Breast epithelium (tissue), 4 donors: ENCODE measurements at regions not wholly inside any gene's neighbourhood (a gene's known extent, or its start where the extent isn't known, plus 50 kb on each side); places are given as distances from the start of the nearest gene placed in this dataset.
A peak's percentile ranks its signal among the peaks of the same experiment; 100 is the strongest.

ENCODE experiments used
- DNase-seq, 2 donors: peaks; one replicate each; pipeline ENCODE4 v3.0.0-alpha.2; 2019; ENCODE audit warnings: low spot score in 2 of 2
- H3K27ac ChIP-seq, 2 donors: fragments of 200-600 bp; sonication (generic) in 1 of 2; one replicate each; pipeline ENCODE4 v1.5.1; 2016 to 2019; ENCODE audit warnings: mild to moderate bottlenecking in 1 of 2
- H3K27me3 ChIP-seq, 2 donors: fragments of 200-600 bp; sonication (generic) in 1 of 2; one replicate each; pipeline versions ENCODE4 v1.5.1 to v1.6.0; 2017 to 2019; ENCODE audit warnings: control low read depth in 1 of 2, mild to moderate bottlenecking in 1 of 2
- H3K36me3 ChIP-seq: fragments of 200-600 bp; one replicate; pipeline ENCODE4 v1.5.1; 2019
- H3K4me1 ChIP-seq, 2 donors: fragments of 200-600 bp; sonication (generic); one replicate each; pipeline ENCODE4 v1.5.1; 2016 to 2019; ENCODE audit warnings: control low read depth in 1 of 2
- H3K4me3 ChIP-seq, 3 donors: fragments of 200-600 bp; sonication (generic); 1 replicate in 2 of 3; 2 replicates in 1 of 3; pipeline ENCODE4 v1.5.1; 2016 to 2019; ENCODE audit warnings: mild to moderate bottlenecking in 3 of 3, moderate library complexity in 2 of 3
- H3K9me3 ChIP-seq, 2 donors: fragments of 200-600 bp; sonication (generic) in 1 of 2; one replicate each; pipeline ENCODE4 v1.5.1; 2016 to 2019; ENCODE audit warnings: control low read depth in 1 of 2
- POLR2A ChIP-seq: fragments of 450-650 bp; IDR thresholded peaks from one replicate; pipeline ENCODE4 v1.6.1; 2016; ENCODE audit warnings: antibody characterized with exemption, mild to moderate bottlenecking, moderate library complexity
- POLR2AphosphoS5 ChIP-seq, 3 donors: sonication (generic); formaldehyde crosslinking; IDR thresholded peaks; one replicate each; pipeline ENCODE4 v1.6.1; 2017; ENCODE audit warnings: antibody characterized with exemption in 3 of 3
- intact Hi-C: fragments of 100-400 bp; cut with DNase I; formaldehyde crosslinking; loops from one replicate; pipeline ENCODE4 v1.15.1; 2023; ENCODE audit warnings: low total_unique reads
- TF ChIP-seq, protein P1 (sequence below), 3 donors: fragments of 450-650 bp; IDR thresholded peaks; one replicate each; pipeline ENCODE4 v1.5.1; 2016 to 2017; ENCODE audit warnings: antibody characterized with exemption in 3 of 3, mild to moderate bottlenecking in 3 of 3, moderate library complexity in 3 of 3

DNA sequence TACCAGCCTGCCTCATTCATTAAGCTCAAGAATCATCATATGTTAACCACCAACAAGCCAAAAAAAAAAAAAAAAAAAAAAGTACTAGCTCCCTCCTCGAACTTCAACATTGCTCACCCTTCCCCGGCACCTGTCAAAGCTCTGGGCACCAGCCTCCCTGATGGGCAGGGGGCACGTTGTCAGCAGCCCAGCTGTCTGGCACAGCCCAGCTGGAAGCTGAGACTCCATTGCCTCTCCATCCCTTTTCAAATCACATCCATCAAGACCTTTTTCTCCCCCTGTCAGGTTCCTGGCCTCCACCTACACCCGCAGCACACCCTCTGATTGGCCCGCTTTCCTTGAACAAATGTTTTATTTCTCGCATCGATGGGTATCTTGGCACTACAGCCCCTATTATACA, 913.3 kb upstream of the AUTS2 start:
- intact Hi-C loops = no loop called here
- H3K4me3 ChIP-seq = no peak overlapping the region
- H3K4me1 ChIP-seq = no peaks in the 10 kb centered on the region
- no peaks in the 10 kb centered on the region for H3K9me3 ChIP-seq
- DNase-seq = no peak
- H3K27me3 ChIP-seq = no peaks in the 10 kb centered on the region
- H3K36me3 ChIP-seq = no peaks in the 10 kb centered on the region
- no peak overlapping the region for H3K27ac ChIP-seq
- TF ChIP-seq POLR2A (no peak), POLR2AphosphoS5 (IDR thresholded peaks at IDR 0.05) (no peak)
- TF ChIP-seq, protein P1, sequence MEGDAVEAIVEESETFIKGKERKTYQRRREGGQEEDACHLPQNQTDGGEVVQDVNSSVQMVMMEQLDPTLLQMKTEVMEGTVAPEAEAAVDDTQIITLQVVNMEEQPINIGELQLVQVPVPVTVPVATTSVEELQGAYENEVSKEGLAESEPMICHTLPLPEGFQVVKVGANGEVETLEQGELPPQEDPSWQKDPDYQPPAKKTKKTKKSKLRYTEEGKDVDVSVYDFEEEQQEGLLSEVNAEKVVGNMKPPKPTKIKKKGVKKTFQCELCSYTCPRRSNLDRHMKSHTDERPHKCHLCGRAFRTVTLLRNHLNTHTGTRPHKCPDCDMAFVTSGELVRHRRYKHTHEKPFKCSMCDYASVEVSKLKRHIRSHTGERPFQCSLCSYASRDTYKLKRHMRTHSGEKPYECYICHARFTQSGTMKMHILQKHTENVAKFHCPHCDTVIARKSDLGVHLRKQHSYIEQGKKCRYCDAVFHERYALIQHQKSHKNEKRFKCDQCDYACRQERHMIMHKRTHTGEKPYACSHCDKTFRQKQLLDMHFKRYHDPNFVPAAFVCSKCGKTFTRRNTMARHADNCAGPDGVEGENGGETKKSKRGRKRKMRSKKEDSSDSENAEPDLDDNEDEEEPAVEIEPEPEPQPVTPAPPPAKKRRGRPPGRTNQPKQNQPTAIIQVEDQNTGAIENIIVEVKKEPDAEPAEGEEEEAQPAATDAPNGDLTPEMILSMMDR (IDR thresholded peaks at IDR 0.05) = no peak

DNA sequence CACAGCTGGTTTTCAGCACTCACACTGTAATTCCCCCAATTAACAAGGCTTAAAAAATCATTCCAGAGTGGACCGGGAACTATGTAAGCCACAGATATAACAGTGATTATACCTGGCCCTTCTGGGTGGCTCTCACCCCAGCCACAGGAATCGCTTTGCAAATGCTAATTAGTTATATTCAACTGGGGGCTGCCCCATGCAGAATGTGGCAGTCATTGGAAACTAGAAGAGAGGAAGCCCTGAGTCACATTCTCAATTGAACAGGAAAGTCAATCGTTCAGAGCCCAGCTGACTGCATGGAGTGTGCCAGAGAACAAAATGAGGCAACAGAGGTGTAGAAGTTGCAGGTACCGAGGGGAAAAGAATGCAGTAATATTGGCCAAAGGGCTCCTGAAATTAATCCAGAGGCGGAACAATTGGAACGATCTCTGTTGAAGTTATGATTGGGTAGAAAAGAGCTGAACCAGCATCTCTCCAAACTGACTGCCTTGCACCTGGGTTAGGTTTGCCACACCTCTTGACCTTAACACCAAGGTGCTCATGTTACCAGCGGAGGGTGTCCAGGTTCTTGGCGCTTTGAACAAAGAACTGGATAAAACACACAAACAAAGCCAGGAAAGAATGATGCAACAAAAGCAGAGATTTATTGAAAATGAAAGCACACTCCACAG, 909.7 kb upstream of the AUTS2 start:
- Histone ChIP-seq H3K27ac (no peak overlapping the region), H3K4me3 (peak overlapping the region in 2 of 3 donors; percentile 15 to 19), H3K36me3 (no peaks in the 10 kb centered on the region), H3K27me3 (no peaks in the 10 kb centered on the region), H3K4me1 (no peaks in the 10 kb centered on the region), H3K9me3 (no peaks in the 10 kb centered on the region)
- DNase-seq = peak in 1 of 2 donors; percentile 25
- intact Hi-C loops = no loop called here
- TF ChIP-seq POLR2A (no peak), POLR2AphosphoS5 (IDR thresholded peaks at IDR 0.05) (no peak)
- TF ChIP-seq, protein P1 (IDR thresholded peaks at IDR 0.05) = no peak

DNA sequence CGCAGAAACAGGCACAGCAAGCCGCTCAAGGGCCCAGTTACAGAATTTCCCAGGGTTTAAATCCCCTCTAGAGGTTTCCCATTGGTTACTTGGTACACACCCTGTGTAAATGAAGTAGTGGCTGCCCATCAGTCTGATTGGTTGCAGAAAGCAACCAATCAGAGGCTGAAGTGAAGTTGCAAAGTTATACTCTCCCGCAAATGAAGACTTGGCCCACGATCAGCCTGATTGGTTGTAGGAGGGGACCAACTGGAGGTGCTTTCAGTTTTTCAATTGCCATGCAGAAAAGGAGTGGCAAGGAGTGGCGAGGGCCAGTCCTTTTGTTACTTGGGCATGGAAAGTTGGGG, 909.2 kb upstream of the AUTS2 start:
- TF ChIP-seq POLR2A (no peak), POLR2AphosphoS5 (IDR thresholded peaks at IDR 0.05) (no peak)
- TF ChIP-seq, protein P1 (IDR thresholded peaks at IDR 0.05) = no peak
- Histone ChIP-seq H3K4me3 (peak overlapping the region in 2 of 3 donors; percentile 15 to 19), H3K4me1 (no peaks in the 10 kb centered on the region), H3K27ac (no peak overlapping the region), H3K27me3 (no peaks in the 10 kb centered on the region), H3K36me3 (no peaks in the 10 kb centered on the region), H3K9me3 (no peaks in the 10 kb centered on the region)
- intact Hi-C loops = no loop called here
- no peak for DNase-seq

GRCh38 chr7:68691261-68692216, 906.7 kb upstream of the AUTS2 start:
- no peak for DNase-seq
- Histone ChIP-seq H3K4me3 (no peak overlapping the region), H3K27ac (no peak overlapping the region), H3K9me3 (no peaks in the 10 kb centered on the region), H3K4me1 (no peaks in the 10 kb centered on the region), H3K36me3 (no peaks in the 10 kb centered on the region), H3K27me3 (no peaks in the 10 kb centered on the region)
- intact Hi-C loops = no loop called here
- TF ChIP-seq POLR2A (no peak), POLR2AphosphoS5 (IDR thresholded peaks at IDR 0.05) (no peak)
- TF ChIP-seq, protein P1 (IDR thresholded peaks at IDR 0.05) = no peak

GRCh38 chr7:68692511-68692910, 905.8 kb upstream of the AUTS2 start:
- Histone ChIP-seq H3K27ac (no peak overlapping the region), H3K4me3 (no peak overlapping the region), H3K27me3 (no peaks in the 10 kb centered on the region), H3K9me3 (no peaks in the 10 kb centered on the region), H3K4me1 (no peaks in the 10 kb centered on the region), H3K36me3 (no peaks in the 10 kb centered on the region)
- intact Hi-C loops = no loop called here
- DNase-seq = no peak
- no peak for TF ChIP-seq POLR2A
